HUDEP-2 (cell line): ENCODE measurements at regions not wholly inside any gene's neighbourhood (a gene's known extent, or its start where the extent isn't known, plus 50 kb on each side); places are given as distances from the start of the nearest gene placed in this dataset.

Experiments
- DNase-seq, 76 experiments: peaks; one replicate each; lab custom pipeline; 2025; ENCODE audit not compliant: unreplicated experiment in 76 of 76; lab: John Stamatoyannopoulos, UW

DNA sequence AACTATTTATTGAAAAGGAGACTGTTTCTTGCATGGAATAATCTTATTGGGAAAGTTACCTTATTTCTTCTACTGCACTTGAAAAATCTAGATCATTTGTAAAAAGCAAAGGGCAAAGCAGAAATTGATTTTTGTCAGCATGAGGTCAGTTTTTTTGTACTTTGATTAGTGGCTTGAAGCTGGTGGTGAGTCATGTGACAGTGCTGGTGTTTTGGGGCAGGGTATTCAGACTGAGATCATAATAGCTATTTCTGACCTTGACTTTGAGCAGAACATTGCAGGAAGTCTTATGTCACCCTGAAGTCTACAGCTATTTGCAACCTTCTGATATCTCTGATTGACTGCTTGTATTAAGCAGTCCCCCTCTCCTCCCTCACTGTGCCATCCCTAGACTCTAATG, 66.3 kb upstream of the SORCS3 start:
- no peak for DNase-seq

- DNase-seq: no peak
These were observed 64.5 kb upstream of the SORCS3 start for GRCh38 chr10:104576611-104577010.

DNA sequence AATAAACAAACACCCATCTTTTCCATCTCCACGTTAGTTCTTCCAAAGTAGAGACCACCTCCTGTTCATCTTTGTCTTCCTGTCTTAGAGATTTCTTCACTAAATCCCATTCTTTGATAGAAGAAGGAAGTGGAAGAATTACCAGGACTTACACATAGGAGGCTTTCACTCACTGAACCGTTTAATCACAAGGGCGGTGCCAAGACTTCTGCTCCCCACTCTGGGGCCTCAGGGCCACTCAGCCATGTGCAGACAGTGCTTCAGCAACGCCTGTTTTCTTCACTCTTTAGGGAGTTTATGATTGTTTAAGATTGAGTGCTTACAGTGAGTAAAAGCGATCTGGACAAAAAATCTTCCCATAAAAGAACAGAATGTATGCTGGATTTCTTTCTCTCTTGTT, 63.9 kb upstream of the SORCS3 start:
- no peak for DNase-seq

GRCh38 chr10:104577861-104578521, 63.1 kb upstream of the SORCS3 start:
- DNase-seq: no peak

DNA sequence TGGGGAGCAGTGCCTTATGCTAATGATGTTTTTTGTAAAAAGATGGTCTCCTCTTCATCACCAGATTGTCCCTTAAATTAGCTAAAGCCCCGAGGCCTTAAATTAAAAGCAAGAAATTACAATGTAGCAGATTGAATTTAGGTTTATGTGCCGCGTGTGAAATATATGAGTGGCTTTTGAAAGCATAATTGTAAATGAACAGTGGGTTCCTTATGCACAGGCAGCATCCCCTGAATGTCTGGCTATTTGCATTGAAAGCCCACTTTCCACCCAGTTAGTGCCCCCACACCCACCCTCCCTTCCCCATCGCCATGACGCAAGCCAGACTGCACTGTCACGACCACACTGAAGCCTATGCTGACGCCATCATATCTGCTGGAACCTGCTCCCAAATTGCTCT, 62.4 kb upstream of the SORCS3 start:
- no peak for DNase-seq

GRCh38 chr10:104579136-104579535, 62.0 kb upstream of the SORCS3 start:
- DNase-seq: no peak

DNA sequence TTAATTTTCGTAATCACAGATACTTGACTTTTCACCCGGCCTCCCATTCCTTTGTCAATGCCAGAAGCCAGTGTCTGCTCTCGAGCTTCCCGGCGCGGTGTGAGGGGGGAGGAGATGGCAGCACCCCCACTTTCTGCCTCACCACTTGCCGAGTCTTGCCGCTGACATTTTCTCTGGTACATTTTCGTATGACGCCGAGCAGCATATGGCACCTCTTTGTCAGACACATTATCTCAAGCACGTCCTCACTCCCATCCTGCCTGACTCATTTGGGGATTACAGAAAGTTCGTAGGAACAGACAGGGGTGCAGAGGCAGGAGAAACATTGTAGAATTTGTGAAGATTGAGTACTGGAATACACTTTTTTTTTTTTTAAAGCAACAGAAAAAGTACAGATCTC, 60.8 kb upstream of the SORCS3 start:
- DNase-seq: no peak

DNA sequence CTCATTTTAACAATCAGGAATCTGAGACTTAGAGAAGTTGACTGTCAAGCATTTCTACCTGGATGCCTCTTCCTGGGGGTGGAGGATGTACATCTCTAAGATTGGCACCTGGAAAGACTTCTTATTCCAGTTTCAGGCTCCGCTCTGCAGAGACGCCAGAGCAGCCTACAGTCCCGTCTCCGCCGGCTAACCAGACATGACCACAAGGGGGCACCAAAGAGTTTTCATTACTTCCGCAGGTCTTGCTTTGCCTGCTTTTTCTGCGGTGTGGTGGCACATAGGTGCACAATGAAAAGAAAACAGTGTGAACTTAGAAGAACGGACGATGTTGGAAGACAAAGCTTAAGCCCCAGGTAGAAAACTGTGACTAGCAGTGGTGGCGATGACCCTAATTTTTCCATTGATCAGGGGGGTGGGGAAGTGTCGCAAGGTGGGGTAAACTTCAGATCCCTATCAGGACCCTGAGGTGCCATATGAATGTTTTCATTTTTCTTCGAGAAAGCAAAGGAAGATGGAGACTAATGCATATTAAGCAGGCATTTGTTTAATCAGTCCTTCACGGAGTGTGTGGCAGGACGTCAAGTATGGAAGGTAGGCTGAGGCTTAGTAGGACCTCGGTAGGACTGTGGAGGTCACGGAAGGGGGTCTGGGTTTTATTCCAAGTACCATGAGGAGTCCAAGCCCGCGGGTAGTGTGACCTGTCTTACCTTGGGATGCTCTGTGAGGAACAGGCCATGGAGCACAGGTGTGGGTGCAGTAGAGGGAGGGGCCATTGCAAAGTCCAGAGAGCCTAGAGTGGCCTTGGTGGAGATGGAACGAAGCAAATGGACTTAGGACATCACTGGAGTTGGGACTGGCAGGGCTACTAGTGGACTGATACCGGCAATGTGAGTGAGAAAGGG, 60.1 kb upstream of the SORCS3 start:
- peak in 57 of 76 experiments; percentile 1 to 76 (median 26) for DNase-seq

DNA sequence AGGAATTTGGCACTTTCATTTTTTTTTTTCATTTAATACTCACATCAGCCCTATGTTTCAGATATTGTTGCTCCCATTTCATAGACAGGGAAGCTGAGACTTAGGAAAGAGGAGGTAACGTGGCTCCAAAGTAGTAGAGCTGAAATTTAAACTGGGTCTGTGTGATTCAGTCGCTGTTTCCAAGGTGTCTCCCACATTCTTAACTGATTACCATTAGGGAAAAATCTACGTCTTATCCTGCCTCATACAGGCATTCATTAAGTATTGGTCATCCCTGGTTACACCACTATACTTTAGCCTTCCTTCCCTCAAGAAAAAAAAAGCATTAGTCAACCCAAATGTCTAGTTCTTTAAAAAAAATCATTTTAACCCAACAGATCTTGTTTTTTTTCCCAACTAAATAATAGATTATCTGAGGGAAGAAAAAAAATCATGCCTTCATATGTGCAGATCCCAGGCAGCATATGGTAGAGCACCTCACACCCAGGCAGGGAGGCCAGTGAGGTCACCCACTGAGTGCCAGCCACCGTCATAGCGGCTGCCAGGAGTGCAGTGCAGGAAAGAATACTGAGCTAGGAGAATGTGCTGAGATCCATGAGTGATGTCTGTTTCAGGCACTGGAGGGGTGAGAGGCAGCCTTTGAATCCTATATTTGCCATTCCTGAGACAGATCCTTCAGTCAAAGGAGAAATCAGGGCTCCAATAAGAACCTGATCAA, 59.0 kb upstream of the SORCS3 start:
- no peak for DNase-seq

- DNase-seq: no peak
These were observed 58.5 kb upstream of the SORCS3 start for GRCh38 chr10:104582602-104582951.

DNA sequence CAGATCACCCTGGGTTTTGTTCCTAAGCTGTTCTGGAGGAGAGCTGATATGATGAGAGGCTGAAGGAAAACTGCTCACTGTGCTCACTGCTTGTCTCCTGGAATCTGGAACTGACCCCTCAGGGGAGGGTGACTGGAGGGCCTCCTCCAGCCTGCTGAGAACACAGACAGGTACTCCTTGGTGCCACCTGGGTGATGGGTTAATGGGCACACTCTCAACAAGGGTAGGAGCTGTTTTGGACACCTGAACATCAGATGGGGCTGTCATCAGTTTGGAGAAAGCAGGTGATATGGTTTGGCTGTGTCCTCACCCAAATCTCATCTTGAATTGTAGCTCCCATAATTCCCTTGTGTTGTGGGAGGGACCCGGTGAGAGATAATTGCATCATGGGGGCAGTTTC, 58.1 kb upstream of the SORCS3 start:
- DNase-seq: no peak

DNA sequence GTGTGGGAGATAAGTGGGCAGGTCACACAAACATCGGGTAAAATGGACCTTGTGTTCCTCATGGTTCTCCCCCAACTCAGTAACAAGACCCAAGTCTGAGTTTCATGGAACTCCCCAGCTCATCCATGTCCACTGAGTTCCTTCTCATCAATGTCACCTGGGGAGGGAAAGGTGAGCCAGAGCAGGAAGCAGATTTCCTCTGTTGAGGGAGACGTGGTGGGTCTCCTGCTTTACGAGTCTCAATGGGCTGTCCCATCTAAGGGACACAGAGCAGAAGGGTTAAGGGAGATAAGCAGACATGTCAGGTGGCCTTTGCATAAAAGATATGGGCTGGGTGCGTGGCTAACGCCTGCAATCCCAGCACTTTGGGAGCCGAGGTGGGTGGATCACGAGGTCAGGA, 56.5 kb upstream of the SORCS3 start:
- DNase-seq: no peak

GRCh38 chr10:104587751-104588150, 53.3 kb upstream of the SORCS3 start:
- no peak for DNase-seq

- DNase-seq: no peak
These were observed 51.7 kb upstream of the SORCS3 start for GRCh38 chr10:104589431-104589830.

DNA sequence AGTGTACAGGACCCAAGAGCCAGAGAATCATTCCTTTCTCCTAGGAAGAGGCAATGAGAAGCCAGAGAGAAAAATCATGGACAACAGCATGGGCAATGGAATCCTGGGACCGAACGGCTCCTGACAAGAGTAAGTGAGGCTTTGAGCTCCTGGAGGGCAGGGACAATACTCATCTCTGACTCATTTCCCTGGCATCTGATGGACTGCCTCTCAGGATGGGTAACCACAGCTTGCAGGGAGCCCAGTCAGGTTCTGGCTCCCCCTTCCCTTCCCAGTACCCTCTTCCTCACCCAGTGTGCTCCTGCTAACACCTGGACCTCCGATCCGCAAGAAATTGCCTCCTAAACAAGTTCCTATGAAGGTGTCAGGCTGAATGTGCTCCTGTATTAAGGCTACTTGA, 51.2 kb upstream of the SORCS3 start:
- DNase-seq: no peak
